ENCODE measurements at regions not wholly inside any gene's neighbourhood (a gene's known extent, or its start where the extent isn't known, plus 50 kb on each side); places are given as distances from the start of the nearest gene placed in this dataset.

GRCh38 chr3:55169161-55169560 lies 241.3 kb upstream of the LRTM1 start:
- TF ChIP-seq, protein P1, sequence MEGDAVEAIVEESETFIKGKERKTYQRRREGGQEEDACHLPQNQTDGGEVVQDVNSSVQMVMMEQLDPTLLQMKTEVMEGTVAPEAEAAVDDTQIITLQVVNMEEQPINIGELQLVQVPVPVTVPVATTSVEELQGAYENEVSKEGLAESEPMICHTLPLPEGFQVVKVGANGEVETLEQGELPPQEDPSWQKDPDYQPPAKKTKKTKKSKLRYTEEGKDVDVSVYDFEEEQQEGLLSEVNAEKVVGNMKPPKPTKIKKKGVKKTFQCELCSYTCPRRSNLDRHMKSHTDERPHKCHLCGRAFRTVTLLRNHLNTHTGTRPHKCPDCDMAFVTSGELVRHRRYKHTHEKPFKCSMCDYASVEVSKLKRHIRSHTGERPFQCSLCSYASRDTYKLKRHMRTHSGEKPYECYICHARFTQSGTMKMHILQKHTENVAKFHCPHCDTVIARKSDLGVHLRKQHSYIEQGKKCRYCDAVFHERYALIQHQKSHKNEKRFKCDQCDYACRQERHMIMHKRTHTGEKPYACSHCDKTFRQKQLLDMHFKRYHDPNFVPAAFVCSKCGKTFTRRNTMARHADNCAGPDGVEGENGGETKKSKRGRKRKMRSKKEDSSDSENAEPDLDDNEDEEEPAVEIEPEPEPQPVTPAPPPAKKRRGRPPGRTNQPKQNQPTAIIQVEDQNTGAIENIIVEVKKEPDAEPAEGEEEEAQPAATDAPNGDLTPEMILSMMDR (IDR thresholded peaks at IDR 0.05; ENCODE audit: unreplicated experiment) = no peak
- peaks cover 31% of the 10 kb centered on the region for H3K4me1 Mint-ChIP-seq
- DNase-seq (ENCODE audit: low spot score in 2 of 2, unreplicated experiment in 2 of 2) = no peak
- H3K4me3 Mint-ChIP-seq = no peak overlapping the region
- peaks cover 11% of the 10 kb centered on the region for H3K9me3 Mint-ChIP-seq
- no peaks in the 10 kb centered on the region for H3K27me3 Mint-ChIP-seq (ENCODE audit: low read depth)
- H3K27ac Mint-ChIP-seq = peak overlapping the region; percentile 84
- peaks cover 1% of the 10 kb centered on the region for H3K36me3 Mint-ChIP-seq

DNA sequence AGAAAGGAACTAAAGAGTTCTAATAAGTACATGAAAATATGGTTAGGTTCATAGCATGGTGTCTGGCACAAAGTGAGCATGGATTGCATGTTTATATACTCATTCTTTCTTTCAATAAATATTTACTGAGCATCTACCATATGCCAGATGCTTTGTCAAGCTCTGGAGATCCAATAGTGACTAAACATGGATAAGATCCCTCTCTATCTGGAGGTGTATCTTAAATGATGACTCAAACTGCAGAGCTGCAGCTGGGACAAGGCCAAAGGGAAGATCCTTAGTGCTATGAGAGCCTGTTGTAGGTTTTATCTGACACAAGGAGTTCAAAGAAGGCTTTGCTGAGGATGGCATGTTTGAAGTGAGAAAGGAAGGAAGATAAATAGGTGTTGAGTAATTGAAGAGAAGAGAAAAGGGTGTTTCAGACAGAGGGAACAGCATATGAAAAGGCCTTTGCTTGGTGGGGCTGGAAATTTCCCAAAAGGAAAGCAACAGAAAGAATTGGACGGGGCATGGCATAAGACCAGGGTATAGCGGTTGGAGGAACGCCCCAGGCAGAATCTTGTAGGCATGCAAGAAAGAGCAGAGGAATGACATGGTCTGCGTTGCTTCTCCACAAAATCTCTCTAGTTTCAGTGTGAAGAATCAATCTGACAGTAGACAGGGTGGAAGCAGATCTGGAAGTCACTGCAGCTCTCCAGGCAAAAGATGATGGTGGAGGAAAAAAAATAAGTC lies 239.9 kb upstream of the LRTM1 start:
- H3K4me3 Mint-ChIP-seq = no peak overlapping the region

DNA sequence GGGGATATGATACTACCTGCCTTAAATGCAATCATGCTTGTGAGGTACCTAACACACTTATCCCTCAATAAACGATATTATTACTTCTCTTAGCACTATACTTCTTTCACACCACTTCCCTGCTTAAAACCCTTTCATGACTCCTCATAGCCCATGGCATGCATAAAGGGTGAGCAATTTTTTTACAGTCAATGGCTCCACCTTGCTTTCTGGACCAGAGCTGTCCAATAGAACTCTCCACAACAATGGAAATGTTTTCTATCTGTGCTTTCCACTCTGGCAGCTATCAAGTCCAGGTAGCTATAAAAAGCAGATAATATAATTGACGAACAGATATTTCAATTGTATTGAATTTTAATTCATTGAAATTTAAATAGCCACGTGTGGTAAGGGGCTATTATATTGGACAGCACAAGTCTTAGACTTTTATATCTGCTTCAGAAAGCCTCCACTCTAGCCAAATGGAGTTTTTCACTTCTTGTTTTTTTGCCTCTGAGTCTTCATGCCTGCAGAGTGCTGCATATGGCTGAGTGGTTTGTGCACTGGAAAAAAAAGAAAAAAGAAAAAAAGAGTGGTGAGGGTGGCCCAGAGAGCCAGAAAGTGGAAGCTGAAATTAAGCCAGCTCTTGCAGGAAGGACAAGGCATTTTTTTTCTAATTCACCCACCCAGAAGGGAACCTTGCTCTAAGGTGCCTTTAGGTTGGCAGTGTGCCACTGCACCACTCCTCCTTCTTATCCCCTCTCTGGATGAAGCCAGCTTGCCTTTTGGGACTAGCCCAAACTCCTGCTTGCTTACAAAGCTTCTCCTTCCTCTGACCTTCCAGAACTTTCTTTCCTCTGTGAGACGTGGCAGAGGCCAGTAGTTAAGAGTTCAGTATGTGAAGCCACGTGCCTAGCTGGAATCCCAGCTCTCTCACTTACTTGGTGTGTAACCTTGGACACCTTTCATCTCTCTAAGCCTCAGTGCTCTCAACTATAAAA lies 239.0 kb upstream of the LRTM1 start:
- H3K4me1 Mint-ChIP-seq = peaks cover 31% of the 10 kb centered on the region
- H3K4me3 Mint-ChIP-seq = no peak overlapping the region
- H3K36me3 Mint-ChIP-seq = no peaks in the 10 kb centered on the region
- H3K27me3 Mint-ChIP-seq (ENCODE audit: low read depth) = no peaks in the 10 kb centered on the region
- no peak for DNase-seq (ENCODE audit: low spot score in 2 of 2, unreplicated experiment in 2 of 2)
- TF ChIP-seq, protein P1 (IDR thresholded peaks at IDR 0.05; ENCODE audit: unreplicated experiment) = no peak
- peaks cover 5% of the 10 kb centered on the region for H3K9me3 Mint-ChIP-seq
- no peak overlapping the region for H3K27ac Mint-ChIP-seq

More for the DNA sequence above, 239.9 kb upstream of the LRTM1 start:
- no peaks in the 10 kb centered on the region for H3K36me3 Mint-ChIP-seq
- TF ChIP-seq, protein P1 (IDR thresholded peaks at IDR 0.05; ENCODE audit: unreplicated experiment) = no peak
- peak overlapping the region; percentile 13 for H3K27ac Mint-ChIP-seq
- DNase-seq (ENCODE audit: low spot score in 2 of 2, unreplicated experiment in 2 of 2) = no peak
- H3K9me3 Mint-ChIP-seq = peaks cover 8% of the 10 kb centered on the region
- no peaks in the 10 kb centered on the region for H3K27me3 Mint-ChIP-seq (ENCODE audit: low read depth)
- H3K4me1 Mint-ChIP-seq = peaks cover 31% of the 10 kb centered on the region

- TF ChIP-seq, protein P1 (IDR thresholded peaks at IDR 0.05; ENCODE audit: unreplicated experiment) = no peak
- Mint-ChIP-seq H3K4me3 (no peak overlapping the region), H3K36me3 (no peaks in the 10 kb centered on the region), H3K9me3 (no peaks in the 10 kb centered on the region), H3K27ac (peak overlapping the region; percentile 68), H3K27me3 (ENCODE audit: low read depth) (no peaks in the 10 kb centered on the region), H3K4me1 (peaks cover 34% of the 10 kb centered on the region)
- DNase-seq (ENCODE audit: low spot score in 2 of 2, unreplicated experiment in 2 of 2) = no peak
These were observed 238.0 kb upstream of the LRTM1 start for GRCh38 chr3:55165704-55166405.

DNA sequence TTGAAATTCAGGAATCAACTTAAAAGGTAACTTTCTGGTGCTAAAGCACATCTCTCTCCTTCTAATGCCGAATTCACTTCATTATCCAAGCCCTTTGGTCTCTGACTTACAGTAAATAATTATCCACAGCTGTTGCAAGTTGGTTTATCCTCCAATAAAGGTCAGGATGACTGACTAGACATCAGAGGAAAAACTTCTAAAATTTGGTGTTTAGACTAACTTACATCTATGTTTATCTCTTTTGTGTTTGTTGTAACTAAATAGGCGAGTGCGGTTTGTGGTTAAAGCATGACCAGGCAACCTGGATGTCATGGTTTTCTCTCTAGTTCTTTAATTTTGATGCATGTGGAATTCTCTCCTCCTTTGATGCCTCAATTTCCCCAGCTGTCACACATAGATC lies 237.4 kb upstream of the LRTM1 start:
- TF ChIP-seq, protein P1 (IDR thresholded peaks at IDR 0.05; ENCODE audit: unreplicated experiment) = no peak
- DNase-seq (ENCODE audit: low spot score in 2 of 2, unreplicated experiment in 2 of 2) = no peak
- no peaks in the 10 kb centered on the region for H3K9me3 Mint-ChIP-seq
- peaks cover 38% of the 10 kb centered on the region for H3K4me1 Mint-ChIP-seq
- no peak overlapping the region for H3K27ac Mint-ChIP-seq
- no peaks in the 10 kb centered on the region for H3K36me3 Mint-ChIP-seq
- no peaks in the 10 kb centered on the region for H3K27me3 Mint-ChIP-seq (ENCODE audit: low read depth)
- no peak overlapping the region for H3K4me3 Mint-ChIP-seq

Measured in mesothelial cell of epicardium (in vitro differentiated cells).